ENCODE measurements at regions not wholly inside any gene's neighbourhood (a gene's known extent, or its start where the extent isn't known, plus 50 kb on each side); places are given as distances from the start of the nearest gene placed in this dataset.

GRCh38 chr14:39733741-39734140 lies 301.5 kb upstream of the FBXO33 start:
- TF ChIP-seq CTCF (IDR thresholded peaks at IDR 0.05 in 2 of 3, conservative IDR thresholded peaks at IDR 0.05 in 1 of 3; ENCODE audit: borderline replicate concordance in 1 of 3, insufficient read depth in 1 of 3, low read depth in 2 of 3, low read length in 2 of 3) (no peak), SRF (IDR thresholded peaks at IDR 0.05; ENCODE audit: low read depth) (no peak), POLR2A (IDR thresholded peaks at IDR 0.05; ENCODE audit: borderline replicate concordance, extremely low read depth, insufficient read depth, insufficient read length) (no peak), POLR2AphosphoS5 (IDR thresholded peaks at IDR 0.05; ENCODE audit: low read depth, low read length) (no peak), EZH2 (IDR thresholded peaks at IDR 0.05) (no peak), ATF3 (IDR thresholded peaks at IDR 0.05) (no peak), ZBTB33 (IDR thresholded peaks at IDR 0.05; ENCODE audit: extremely low read depth, insufficient replicate concordance, low read length) (no peak)
